HepG2 (cell line): ENCODE measurements at regions not wholly inside any gene's neighbourhood (a gene's known extent, or its start where the extent isn't known, plus 50 kb on each side); places are given as distances from the start of the nearest gene placed in this dataset.

Experiments used
- AKNA ChIP-seq: sonication (generic); formaldehyde crosslinking; IDR thresholded peaks from 2 replicates; pipeline ENCODE4 v1.4.0; 2020; ENCODE audit warnings: missing genetic modification reagents, borderline replicate concordance
- ASH2L ChIP-seq: fragments of 300-600, 200-600 bp; sonication (generic); IDR thresholded peaks from 2 replicates; pipeline ENCODE4 v1.7.0; 2017; ENCODE audit warnings: low read depth, mild to moderate bottlenecking, moderate library complexity, mixed read lengths, low read length; ENCODE audit not compliant: insufficient read length
- BCL3 ChIP-seq: sonication (generic); formaldehyde crosslinking; IDR thresholded peaks from 2 replicates; pipeline ENCODE4 v1.5.1; 2020; ENCODE audit warnings: mild to moderate bottlenecking, missing genetic modification reagents, moderate library complexity
- EHMT2 ChIP-seq: fragments of 200-600 bp; sonication (generic); IDR thresholded peaks from 2 replicates; pipeline ENCODE4 v1.7.0; 2017; ENCODE audit warnings: antibody characterized with exemption, low read depth, low read length, borderline replicate concordance
- FOXM1 ChIP-seq: sonication (generic); formaldehyde crosslinking; IDR thresholded peaks from 2 replicates; pipeline ENCODE4 v1.5.0; 2020; ENCODE audit warnings: missing genetic modification reagents
- NFE2 ChIP-seq: sonication (generic); formaldehyde crosslinking; IDR thresholded peaks from 2 replicates; pipeline ENCODE4 v1.4.0; 2020; ENCODE audit warnings: missing genetic modification reagents
- SOX5 ChIP-seq: IDR thresholded peaks from 2 replicates; pipeline ENCODE4 v1.6.1; 2016; ENCODE audit warnings: borderline replicate concordance
- TRIM24 ChIP-seq: sonication (generic); formaldehyde crosslinking; IDR thresholded peaks from 2 replicates; pipeline ENCODE4 v1.8.0; 2022; ENCODE audit warnings: mild to moderate bottlenecking, missing genetic modification reagents
- YEATS2 ChIP-seq: sonication (generic); formaldehyde crosslinking; IDR thresholded peaks from 2 replicates; pipeline ENCODE4 v1.4.0; 2020; ENCODE audit warnings: missing genetic modification reagents, borderline replicate concordance
- ZFP36 ChIP-seq: fragments of 150-350 bp; IDR thresholded peaks from 2 replicates; pipeline ENCODE4 v1.6.1; 2018; ENCODE audit warnings: borderline replicate concordance, low read length, low read depth; ENCODE audit not compliant: partially characterized antibody
- ZNF251 ChIP-seq: sonication (generic); formaldehyde crosslinking; IDR thresholded peaks from 2 replicates; pipeline ENCODE4 v1.9.0; 2021; ENCODE audit warnings: mild to moderate bottlenecking, missing genetic modification reagents
- ZNF572 ChIP-seq: sonication (generic); formaldehyde crosslinking; IDR thresholded peaks from 2 replicates; pipeline ENCODE4 v1.5.1; 2020; ENCODE audit warnings: mild to moderate bottlenecking, missing genetic modification reagents
- ZNF7 ChIP-seq: IDR thresholded peaks from 2 replicates; pipeline ENCODE4 v1.6.1; 2016; ENCODE audit warnings: missing biosample characterization, missing genetic modification reagents
- ZSCAN9 ChIP-seq: IDR thresholded peaks from 2 replicates; pipeline ENCODE4 v1.6.1; 2016; ENCODE audit warnings: borderline replicate concordance
- TF ChIP-seq, protein P1 (sequence below): sonication (generic); formaldehyde crosslinking; IDR thresholded peaks from 2 replicates; pipeline ENCODE4 v1.8.1; 2022; ENCODE audit warnings: low read depth, mild to moderate bottlenecking, missing genetic modification reagents
- TF ChIP-seq, protein P2 (sequence below): sonication (generic); formaldehyde crosslinking; IDR thresholded peaks from 2 replicates; pipeline ENCODE4 v1.8.0; 2022; ENCODE audit warnings: mild to moderate bottlenecking, missing genetic modification reagents; ENCODE audit not compliant: insufficient replicate concordance
- TF ChIP-seq, protein P3 (sequence below): sonication (generic); formaldehyde crosslinking; IDR thresholded peaks from 2 replicates; pipeline ENCODE4 v1.8.1; 2023; ENCODE audit warnings: mild to moderate bottlenecking, moderate library complexity, missing genetic modification reagents

- TF ChIP-seq AKNA (CRISPR knock-in tag) (no peak), ZNF572 (CRISPR knock-in tag) (0 out of 2 replicates have a peak, but pooled peaks have one; percentile 45), NFE2 (CRISPR knock-in tag) (no peak), ZFP36 (peak; percentile 37), BCL3 (CRISPR knock-in tag) (no peak), ZNF7 (CRISPR knock-in tag) (no peak; the same call in 1 of the 2 replicates), ZNF251 (no peak), FOXM1 (CRISPR knock-in tag) (no peak), YEATS2 (peak; percentile 67; the same call in 1 of the 2 replicates), SOX5 (CRISPR knock-in tag) (peak; percentile 63), ZSCAN9 (CRISPR knock-in tag) (peak; percentile 92), EHMT2 (peak; percentile 89; the same call in 1 of the 2 replicates), ASH2L (peak; percentile 57), TRIM24 (peak; percentile 71; the same call in 1 of the 2 replicates)
- TF ChIP-seq, protein P1, sequence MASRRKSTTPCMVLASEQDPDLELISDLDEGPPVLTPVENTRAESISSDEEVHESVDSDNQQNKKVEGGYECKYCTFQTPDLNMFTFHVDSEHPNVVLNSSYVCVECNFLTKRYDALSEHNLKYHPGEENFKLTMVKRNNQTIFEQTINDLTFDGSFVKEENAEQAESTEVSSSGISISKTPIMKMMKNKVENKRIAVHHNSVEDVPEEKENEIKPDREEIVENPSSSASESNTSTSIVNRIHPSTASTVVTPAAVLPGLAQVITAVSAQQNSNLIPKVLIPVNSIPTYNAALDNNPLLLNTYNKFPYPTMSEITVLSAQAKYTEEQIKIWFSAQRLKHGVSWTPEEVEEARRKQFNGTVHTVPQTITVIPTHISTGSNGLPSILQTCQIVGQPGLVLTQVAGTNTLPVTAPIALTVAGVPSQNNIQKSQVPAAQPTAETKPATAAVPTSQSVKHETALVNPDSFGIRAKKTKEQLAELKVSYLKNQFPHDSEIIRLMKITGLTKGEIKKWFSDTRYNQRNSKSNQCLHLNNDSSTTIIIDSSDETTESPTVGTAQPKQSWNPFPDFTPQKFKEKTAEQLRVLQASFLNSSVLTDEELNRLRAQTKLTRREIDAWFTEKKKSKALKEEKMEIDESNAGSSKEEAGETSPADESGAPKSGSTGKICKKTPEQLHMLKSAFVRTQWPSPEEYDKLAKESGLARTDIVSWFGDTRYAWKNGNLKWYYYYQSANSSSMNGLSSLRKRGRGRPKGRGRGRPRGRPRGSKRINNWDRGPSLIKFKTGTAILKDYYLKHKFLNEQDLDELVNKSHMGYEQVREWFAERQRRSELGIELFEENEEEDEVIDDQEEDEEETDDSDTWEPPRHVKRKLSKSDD (CRISPR knock-in tag): peak; percentile 65; the same call in 1 of the 2 replicates
- TF ChIP-seq, protein P2, sequence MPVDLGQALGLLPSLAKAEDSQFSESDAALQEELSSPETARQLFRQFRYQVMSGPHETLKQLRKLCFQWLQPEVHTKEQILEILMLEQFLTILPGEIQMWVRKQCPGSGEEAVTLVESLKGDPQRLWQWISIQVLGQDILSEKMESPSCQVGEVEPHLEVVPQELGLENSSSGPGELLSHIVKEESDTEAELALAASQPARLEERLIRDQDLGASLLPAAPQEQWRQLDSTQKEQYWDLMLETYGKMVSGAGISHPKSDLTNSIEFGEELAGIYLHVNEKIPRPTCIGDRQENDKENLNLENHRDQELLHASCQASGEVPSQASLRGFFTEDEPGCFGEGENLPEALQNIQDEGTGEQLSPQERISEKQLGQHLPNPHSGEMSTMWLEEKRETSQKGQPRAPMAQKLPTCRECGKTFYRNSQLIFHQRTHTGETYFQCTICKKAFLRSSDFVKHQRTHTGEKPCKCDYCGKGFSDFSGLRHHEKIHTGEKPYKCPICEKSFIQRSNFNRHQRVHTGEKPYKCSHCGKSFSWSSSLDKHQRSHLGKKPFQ (CRISPR knock-in tag): peak; percentile 59
- TF ChIP-seq, protein P3, sequence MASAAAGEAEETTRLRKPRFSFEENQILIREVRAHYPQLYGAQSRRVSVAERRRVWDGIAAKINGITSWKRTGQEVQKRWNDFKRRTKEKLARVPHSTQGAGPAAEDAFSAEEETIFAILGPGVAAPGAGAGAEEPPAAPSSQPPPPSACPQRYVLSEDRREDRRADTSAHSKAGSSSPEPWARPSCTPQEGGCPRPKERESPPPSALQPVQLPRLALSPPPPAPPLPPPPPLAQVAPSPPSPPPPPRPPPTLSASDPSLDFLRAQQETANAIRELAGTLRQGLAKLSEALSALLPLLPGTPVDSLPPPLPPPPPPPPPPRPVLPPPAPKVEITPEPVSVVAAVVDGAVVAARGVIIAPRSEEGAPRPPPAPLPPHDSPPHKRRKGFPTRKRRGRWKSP: 0 out of 2 replicates have a peak, but pooled peaks have one; percentile 60
Measured at GRCh38 chr20:23147964-23148730, 62.0 kb upstream of the CD93 start (continued).
